NCI-H2029 treated with DMSO at 0.1 percent for 48 hours (cell line): ENCODE measurements at regions not wholly inside any gene's neighbourhood (a gene's known extent, or its start where the extent isn't known, plus 50 kb on each side); places are given as distances from the start of the nearest gene placed in this dataset.

Source experiments
- DNase-seq: peaks from one replicate; lab custom pipeline; 2025; lab: John Stamatoyannopoulos, UW

DNA sequence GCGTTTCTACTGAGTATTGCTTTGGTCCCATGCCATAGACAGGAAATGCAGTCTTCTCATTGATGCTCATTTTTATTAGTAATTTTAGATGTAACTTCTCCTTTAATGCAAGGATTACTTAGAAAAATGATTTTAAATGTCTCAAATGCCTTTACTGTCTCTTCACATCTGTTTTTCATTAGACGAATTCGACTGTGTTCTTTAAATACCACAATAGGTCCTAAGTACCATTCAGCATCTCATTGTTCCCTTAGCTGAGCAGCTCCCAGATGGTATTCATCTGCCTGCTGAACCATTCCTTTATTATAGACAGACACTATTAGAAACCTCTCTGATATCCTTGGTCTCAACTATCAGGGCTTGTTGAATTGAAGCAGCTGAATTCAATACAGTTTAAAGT is 113.6 kb downstream of the LSMEM1 start:
- DNase-seq = no peak

DNA sequence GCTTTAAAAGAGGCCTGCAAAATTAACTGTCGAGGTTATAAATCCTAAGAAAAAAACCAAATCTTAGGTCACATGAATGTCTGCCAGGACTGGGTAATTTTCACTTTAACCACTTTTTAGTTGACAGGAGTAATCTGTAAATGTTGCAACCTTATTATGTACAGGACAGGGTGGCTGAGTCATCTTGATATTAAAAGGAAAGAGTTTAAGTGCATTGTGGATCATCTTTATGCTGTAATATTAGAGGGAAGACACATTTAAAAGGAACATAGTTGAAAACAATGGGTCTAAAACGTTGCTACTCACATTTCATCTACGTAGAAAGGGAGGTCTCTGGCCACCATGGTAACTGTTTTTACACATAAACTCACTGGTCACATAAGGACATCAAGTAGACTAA is 115.5 kb downstream of the LSMEM1 start:
- no peak for DNase-seq

DNA sequence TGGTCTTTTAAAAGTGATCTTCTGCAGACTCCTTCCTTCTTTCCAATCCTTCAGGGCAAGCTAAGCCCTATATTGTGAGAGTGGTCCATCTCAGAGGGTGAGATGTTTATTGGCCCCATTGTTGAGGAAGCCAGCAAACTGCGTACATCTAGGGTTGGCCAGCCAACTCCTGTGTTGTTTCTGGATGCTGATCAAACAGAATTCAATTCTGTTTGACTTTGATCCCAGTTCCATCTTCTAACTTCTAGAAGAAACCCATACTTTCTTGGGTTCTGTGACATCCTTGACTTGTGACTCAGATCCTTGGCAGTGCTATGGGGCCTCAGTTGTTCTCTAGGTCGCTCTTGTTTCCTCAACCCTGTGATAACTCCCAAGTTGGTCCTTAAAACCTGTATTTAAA is 116.2 kb downstream of the LSMEM1 start:
- no peak for DNase-seq

DNA sequence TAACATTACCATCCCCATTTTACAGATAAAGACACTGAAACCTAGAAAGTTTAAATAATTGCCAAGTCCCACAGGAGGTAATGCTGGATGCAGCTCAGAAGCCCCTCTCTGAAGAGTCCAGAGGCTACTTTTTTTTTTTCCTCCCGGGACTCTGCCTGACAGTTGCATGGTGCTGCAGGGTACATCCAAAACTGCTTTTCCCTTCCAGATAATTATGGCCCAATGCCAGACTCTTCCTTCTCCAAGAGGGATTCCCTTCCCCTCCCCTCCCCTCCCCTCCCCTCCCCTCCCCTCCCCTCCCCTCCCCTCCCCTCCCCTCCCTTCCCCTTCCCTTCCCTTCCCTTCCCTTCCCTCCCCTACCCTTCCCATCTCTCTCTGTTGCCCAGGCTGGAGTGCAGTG is 122.9 kb downstream of the LSMEM1 start:
- DNase-seq = no peak

DNA sequence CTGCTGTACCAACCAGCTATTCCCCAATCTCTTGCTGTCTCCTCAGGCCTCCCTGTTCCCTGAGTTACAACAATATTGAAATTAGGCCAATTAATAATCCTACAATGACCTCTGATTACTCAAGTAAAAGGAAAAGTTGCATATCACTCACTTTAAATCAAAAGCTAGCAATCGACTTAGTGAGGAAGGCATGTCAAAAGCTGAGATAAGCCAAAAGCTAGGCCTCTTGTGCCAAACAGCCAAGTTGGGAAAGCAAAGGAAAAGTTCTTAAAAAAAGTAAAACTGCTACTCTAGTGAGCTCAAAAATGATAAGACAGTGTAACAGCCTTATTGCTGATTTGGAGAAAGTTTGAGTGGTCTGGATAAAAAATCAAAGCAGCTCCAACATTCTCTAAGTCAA is 129.8 kb downstream of the LSMEM1 start:
- no peak for DNase-seq

DNA sequence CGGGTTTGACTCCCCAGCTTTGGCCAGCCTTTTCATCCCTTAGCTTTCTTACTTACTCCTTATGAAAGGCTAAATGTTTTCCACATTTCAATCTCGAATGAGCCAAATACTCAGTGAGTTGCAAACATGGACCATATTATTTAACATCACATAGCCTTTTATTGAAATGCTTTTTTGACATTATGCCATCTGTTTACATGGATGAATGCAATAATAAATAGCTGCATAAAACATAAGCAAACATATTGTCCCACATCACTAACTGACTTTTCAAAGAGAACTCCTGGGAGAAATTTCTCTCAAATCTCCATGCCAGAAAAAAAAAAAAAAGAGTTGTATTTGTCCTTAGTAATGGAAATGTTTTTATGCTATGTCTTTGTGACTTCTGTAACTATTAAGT is 134.9 kb downstream of the LSMEM1 start:
- no peak for DNase-seq

DNA sequence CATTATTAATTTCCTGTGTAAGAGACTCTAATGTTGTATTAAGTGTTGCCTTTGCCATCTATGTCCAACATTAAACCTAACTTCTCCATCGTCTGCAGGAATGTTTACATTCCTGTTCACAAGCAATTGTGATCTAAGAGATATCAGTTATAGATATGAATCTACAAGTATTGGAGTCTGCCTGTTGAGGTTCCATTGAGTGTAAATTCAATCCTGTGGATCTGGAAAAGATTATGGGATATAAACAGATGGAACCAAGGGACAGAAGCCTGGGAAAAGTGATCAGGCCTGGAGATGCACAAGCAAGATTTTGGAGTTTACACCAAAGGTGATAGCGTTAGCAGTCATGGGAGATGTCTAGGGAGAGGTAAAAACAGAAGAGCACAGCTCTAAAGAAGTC is 135.5 kb downstream of the LSMEM1 start:
- no peak for DNase-seq

DNA sequence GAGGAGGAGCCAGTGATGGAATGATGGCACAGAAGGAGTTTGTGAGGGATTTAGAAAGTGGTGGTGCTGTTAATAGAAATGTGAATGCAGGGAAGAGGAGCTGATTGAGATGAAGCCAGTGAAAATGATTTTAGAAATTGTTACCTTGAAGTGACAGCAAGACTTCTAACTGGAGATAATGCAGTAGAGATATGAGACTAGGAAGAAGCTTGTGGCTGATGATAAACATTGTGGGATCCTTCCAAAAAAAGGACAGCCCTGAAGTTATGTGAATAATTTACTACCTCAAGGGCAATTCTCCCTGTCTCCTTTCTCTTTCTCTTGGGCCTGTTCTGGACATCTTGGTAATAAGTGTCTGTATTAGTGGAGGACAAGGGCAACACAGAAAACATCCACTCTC is 138.6 kb downstream of the LSMEM1 start:
- no peak for DNase-seq

DNA sequence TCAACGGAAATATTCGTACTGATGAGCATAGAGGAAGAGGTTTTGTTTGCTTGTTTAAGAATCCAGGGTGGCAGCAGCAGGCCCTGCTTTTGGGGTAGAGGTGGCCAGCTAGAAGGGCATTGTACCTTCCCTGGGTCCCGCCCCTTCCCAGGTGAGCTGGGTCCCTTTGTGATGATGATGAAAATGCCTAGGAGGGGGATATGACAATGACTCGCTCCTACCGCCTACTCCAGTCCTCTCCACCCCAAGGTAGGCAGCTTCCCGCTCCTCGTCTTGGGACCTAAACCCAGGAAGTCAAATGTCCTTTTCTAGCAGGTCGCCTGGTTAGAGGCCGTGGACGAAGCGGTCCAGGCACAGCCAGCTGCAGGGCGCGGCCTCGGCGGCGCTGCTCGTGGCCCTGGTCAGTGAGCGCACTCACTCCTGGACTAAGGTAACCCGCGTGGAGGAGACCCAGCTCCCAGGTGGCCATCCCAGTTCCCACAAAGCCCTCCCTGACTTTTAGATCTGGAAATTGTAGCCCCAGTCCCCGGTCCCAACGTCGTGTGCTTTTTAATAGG is 141.4 kb downstream of the LSMEM1 start:
- DNase-seq = no peak

DNA sequence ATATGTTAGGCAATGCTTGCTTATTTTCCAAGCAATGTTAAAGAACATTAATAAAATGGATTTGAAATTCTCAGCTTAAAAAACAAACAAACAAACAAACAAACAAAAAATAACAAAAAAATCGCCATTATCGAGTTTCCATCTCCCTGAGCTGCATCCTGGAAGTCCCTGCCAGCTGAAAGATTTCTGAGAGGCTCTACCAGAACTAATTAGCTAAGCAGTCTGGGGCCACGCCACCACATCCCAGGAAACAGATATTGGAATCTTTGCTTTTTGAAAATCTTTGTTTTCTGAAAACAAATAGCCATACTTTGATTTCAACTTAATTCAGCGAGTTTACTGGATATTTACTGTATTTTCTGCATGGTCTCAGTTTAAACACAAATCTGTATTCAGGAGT is 143.6 kb downstream of the LSMEM1 start:
- no peak for DNase-seq

DNA sequence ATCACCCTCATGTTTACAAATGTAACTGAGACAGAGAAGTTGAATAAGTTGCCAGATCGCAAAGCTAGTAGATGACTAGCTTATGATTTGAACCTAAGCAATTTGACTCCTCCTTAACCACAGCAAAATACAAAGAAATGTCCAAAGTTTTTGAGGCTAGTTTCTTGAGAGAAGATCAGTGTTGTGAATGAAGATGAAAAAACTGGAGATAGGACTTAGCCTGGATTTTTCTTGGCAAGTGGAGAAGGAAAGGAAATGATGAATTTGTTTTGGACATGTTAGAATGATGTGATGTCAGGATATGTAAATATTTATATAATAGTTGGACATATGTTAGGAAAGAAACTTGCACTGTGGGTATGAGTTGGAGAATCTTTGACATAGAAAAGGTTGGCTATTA is 149.8 kb downstream of the LSMEM1 start:
- no peak for DNase-seq

DNA sequence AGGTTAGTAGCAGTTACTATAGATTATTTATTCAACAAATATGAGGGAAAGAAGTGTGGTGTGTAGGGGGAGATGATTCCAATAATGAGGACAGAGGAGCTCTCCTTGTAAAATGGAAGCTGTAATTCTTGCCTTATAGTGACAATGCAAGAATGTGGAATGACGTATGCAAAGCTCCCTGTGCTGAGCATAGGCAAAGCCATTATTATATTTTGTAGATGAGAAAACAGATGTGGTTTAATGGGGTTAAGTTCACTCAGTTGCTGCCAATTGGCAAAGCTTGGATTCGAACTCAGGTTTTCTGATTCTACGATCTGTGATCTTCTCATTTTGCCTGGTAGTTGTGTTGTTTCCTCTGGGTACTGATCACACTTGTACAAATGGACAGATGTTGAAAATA is 153.3 kb downstream of the LSMEM1 start:
- DNase-seq = no peak

DNA sequence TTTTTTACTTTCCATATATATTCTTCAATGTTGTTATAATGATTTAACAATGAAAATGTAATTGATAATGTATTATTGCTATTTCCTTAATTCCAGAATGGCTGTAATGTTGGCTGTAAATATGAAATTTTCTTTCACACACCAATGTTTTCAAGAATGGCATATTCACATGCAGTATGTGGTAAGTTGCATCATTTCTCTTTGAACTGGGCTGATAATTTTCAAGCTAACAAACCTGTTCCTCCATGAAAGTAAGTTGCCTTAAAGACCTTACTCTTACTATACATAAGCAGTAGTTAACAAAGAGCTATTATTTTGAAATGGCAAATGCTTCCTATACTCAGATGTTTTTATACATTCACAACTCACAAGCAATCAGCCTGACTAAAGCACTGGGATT is 154.5 kb downstream of the TMEM168 start:
- no peak for DNase-seq

DNA sequence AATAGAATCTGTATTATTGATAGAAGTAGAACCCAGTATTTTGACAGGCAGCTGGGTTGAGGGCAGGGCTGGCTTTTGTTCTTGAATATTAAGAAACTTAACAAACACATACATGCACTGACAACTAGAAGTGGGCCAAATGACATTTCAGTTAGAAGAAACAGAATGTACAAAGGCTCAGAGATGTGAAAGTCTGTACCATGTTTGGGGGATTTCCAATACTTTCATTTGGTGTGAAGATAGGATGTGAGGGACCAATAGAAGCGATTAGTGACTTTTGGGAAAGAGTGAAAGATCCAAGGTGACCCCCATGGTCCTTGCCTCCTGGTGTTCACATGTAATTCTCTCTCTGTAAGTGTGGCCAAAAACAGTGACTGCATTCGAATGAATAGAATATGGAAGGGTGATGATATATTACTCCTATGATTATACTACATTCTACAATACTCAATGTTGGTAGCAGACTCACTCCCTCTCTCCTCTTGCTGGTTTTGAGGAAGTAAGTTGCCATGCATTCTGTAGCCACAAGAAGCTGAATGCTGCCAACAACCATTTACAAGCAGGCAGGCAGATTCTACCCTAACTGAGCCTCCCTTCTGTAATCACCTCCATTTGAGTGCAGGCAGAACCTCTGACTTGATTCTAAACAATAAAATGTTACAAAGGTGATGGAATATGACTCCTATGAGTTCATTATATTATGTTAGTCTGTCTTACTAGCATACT is 151.4 kb downstream of the TMEM168 start:
- no peak for DNase-seq

DNA sequence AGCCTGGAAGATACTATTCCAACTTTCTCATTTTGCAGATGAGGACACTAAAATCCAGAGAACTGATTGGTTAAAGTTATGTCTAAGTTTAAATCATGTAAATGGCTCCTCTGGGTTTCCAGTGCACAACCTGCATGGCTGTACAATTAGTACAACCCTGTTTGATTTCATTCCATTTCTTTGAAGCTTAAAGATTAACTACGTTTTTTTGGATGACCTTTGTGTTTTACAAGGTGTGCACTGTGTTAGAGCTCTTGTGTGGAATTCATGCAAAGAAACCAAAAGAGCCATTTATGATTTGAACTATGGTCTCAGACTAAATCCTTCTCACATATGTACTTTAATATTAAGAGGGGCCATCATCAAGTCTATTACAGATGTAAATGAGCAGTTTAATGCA is 149.5 kb downstream of the TMEM168 start:
- DNase-seq = no peak

DNA sequence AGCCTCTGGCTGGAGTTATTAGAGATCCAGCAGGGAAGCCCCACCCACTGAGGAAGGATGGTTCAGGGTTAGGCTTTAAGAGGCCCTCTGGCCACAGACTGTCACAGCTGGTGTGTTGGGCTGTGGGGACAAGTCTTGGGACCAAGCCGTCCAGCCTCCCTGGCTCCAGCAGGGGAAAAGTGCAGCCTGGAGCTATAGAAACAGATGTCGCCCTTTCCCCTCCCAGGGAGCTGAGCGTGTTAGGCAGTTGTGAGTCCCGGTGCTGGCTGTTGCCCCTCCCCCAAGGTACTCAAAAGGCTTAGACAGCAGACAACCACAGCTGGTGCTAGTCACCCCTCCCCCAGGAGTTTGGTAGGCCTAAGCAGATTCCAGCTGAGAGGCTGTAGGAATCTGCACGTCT is 143.4 kb downstream of the TMEM168 start:
- DNase-seq = no peak

DNA sequence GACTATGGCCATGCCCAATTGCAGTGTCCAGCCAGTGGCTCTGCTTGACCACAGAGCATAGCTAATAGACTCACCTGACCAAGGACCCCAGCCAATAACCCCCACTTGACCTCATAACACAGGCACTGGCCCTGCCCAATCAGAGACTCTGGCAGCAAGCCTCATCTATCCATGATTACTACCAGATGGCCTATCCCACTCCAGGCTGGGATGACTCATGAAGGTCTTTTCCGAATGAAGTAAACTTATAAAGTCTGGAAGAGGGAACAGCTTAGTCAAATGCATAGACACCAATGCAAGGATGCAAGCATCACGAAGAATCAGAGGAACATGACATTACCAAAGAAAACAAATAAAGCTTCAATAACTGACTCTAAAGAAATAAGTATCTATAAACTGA is 141.4 kb downstream of the TMEM168 start:
- no peak for DNase-seq

DNA sequence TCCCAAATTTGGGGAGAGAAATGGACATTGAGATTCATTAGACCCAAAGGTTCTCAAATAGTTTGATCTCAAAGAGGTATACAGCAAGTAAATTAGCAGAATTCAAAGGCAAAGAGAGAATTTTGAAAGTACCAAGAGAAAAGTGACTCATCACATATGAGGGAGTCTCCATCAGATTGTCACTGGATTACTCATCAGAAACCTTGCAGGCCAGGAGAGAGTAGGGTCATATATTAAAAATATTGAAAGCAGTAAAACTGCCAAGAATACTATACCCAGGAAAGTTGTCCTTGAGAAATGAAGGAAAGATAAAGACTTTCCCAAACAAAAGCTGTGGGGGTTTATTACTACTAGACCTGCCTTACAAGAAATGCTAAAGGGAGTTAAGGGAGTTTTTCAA is 140.6 kb downstream of the TMEM168 start:
- no peak for DNase-seq

DNA sequence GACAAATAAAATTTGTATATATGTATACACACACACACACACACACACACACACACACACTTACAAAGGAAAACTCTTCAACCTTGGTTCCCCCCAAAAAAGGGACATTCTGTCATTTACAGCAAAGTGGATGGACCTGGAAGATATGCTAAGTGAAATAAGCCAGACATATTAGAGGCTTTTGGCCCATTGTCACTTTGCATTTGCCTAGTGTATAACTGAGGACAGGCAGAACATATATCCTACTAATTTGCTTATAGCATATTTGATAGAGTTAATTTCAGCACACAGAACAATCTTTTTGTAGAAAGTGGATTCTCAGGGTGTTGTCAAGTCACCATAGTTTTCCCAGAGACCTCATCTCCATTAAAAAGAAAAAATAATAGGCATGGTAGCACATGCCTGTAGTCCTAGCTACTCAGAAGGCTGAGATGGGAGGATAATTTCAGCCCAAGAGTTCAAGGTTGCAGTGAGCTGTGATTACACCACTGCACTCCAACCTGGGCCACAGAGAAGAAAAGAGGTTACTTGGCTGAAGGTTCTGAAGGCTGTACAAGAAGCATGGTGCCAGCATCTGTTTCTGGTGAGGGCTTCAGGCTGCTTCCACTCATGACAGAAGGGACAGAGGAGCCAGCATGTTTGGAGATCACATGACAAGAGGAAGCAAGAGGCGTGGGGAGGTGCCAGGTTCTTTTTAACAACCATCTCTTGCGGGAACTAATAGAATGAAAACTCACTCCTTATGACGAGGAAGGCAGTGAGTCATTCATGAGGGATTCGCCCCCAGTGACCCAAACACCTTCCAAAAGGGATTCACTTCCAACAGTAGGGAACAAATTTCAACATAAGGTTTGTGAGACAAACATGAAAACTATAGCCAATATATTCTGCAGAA is 135.6 kb downstream of the TMEM168 start:
- DNase-seq = no peak

DNA sequence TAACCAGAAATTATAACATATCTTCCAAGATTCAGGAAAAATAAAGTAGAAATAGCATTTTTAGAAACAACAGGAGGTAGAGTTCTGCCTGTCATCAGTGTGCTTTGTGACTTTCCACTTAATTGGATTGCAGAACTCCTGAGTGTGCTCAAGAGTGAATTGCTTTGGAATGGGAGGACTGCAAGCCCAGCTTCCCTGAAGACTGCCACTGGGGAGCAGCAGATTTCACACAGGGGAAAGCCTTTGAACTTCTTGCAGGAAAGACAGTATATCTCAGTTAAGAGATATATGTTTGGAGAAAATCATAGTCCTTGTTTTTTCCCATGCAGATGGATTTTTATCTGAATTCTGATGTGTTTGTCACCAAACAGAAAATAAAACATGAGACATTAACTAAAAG is 124.5 kb downstream of the TMEM168 start:
- no peak for DNase-seq

DNA sequence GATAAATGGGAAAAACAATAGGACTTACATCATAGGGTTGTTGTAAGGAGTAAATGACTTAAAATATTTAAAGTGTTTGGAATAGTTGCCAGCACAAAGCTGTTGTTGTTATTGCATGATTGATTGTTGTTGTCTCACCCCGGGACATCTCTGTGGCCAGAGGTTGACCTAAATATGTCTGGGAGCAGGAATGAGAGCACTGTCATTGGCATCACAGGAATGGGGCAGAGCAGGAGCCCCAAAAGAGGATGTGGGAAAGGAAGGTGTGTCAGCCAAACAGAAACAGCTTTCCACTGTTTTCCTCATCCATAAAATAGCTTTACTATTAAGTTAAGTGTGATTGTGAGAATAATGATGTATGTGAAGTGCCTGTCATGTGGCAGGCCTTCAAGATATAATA is 121.6 kb downstream of the TMEM168 start:
- DNase-seq = no peak

DNA sequence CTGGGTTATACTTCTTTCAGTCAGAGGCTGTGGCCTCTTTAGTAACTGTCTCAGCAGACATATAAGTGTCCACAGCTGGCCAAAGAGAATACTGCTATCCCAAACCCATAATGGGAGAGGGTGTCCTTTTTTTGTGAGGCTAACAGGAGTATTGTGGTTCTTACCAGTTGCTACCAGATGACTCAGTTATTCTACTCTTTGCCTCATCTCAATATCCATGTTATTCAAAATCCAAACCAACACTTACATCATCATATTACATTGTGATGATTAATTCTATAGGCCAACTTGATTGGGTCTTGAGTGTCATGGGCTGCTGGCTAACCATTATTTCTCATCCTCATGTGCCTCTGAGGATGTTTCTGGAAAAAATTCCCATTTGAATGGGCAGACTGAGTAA is 120.9 kb downstream of the TMEM168 start:
- no peak for DNase-seq

DNA sequence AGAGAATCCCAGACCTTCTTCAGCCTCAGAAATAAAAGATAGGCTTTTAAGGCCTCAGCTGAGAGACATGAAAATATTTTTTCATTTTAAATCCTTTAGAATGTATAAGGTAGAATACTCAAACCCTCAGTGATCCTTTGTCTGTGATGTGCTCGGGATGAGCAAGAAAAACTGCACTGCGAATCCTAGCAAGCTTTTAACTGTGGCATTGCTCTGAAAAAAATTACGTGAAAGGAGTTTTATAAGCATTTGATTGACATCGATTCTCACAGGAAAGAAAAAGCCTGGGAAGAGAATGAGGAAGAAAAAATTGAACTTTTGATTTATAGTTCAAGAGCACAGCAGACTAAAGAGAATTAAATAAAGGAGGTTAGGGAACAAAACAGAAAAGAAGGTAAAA is 120.0 kb downstream of the TMEM168 start:
- DNase-seq = no peak
